ENCODE measurements at regions not wholly inside any gene's neighbourhood (a gene's known extent, or its start where the extent isn't known, plus 50 kb on each side); places are given as distances from the start of the nearest gene placed in this dataset.

DNA sequence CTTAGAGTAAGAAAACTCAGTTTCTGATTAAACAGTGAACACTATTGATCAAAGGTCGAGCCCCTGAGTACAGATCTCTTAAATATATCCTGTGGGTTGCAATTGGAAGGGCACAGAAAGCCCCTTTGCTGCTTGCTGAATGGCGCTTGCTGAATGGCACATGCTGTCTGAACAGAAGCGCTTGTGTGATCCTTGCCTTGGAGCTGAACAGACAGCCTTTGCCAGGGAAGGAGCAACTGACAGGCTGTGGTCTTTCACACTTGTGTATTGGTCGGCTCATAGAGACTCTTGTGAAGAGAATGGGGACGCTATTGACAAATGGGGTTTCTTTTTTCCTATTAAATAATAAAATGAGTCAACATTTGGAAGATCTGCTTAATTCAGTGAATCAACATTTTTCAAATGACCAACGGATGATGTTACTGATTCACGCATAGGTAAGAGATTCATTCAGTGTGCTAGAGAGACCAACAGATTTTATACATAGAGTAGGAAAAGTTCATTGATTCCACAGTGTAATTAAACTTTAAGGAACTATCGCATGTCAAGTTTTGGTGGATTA lies 99.4 kb upstream of the TNS3 start:
- ChIA-PET POLR2A (ENCODE audit: partially characterized antibody) (no interaction called here), CTCF (ENCODE audit: partially characterized antibody) (interaction anchor here (1.0 kb wide), 1 partner anchor 11 kb away, joined by 3 read pairs; no protein-coding TSS in a partner anchor)
- H3K79me2 ChIP-seq (ENCODE audit: control insufficient read depth in 1 of 2, insufficient read depth in 2 of 2, low read length in 2 of 2) = no peaks in the 10 kb centered on the region
- no peaks in the 10 kb centered on the region for H3K36me3 ChIP-seq (ENCODE audit: control insufficient read depth in 2 of 4, insufficient read depth in 4 of 4, low read length in 3 of 4)
- no peaks in the 10 kb centered on the region for H3K27me3 ChIP-seq (replicated peaks in 1 of 4; ENCODE audit: control insufficient read depth in 3 of 4, extremely low read depth in 1 of 4, insufficient read depth in 3 of 4, low read length in 3 of 4)
- H2BK120ac ChIP-seq (replicated peaks; ENCODE audit: low read depth, low read length) = no peak overlapping the region
- H2AK5ac ChIP-seq (ENCODE audit: low read depth, low read length) = no peak overlapping the region
- no peak overlapping the region for H2AFZ ChIP-seq (ENCODE audit: low read length)
- DNase-seq (ENCODE audit: low read depth in 1 of 2, low spot score in 2 of 2) = no peak
- peak overlapping the region; percentile 68; the same call in 1 of the 2 replicates for H3K18ac ChIP-seq (ENCODE audit: extremely low read depth, low read length)
- H4K20me1 ChIP-seq (replicated peaks in 1 of 2; ENCODE audit: control insufficient read depth in 1 of 2, insufficient read depth in 2 of 2, low read length in 2 of 2) = no peaks in the 10 kb centered on the region
- H4K8ac ChIP-seq (ENCODE audit: extremely low read depth, insufficient read depth, low read length) = no peak overlapping the region
- no peak for FAIRE-seq
- H2BK20ac ChIP-seq (ENCODE audit: low read length) = peak overlapping the region; percentile 49; the same call in 1 of the 2 replicates
- H2BK12ac ChIP-seq (ENCODE audit: low read depth, low read length) = peak overlapping the region; percentile 97
- H3K14ac ChIP-seq (ENCODE audit: insufficient read length) = no peak overlapping the region
- whole genome bisulfite sequencing, 2 experiments (ENCODE audit: extremely low coverage in 1 of 2, insufficient coverage in 1 of 2, insufficient read length in 1 of 2, insufficient replicate concordance in 2 of 2, low coverage in 1 of 2, low lambda C conversion rate in 2 of 2, missing lambda C conversion rate in 1 of 2) = 76% methylated on average over 8 of the region's 8 CpGs; no CpG with 5 or more reads in 1 of the 2 experiments
- H4K91ac ChIP-seq (replicated peaks; ENCODE audit: insufficient read length, low read length) = peak overlapping the region; percentile 75
- H3K79me1 ChIP-seq (ENCODE audit: low read depth, low read length) = no peaks in the 10 kb centered on the region
- peak overlapping the region in 1 of 2 experiments; percentile 6; a peak in 2 of 4 replicates for H3K4me2 ChIP-seq (ENCODE audit: insufficient read depth in 1 of 2, low read depth in 2 of 2, low read length in 2 of 2)
- no peak overlapping the region for H3K4ac ChIP-seq (replicated peaks; ENCODE audit: insufficient read length, low read depth, low read length)
- H3K4me3 ChIP-seq (ENCODE audit: extremely low read depth in 1 of 4, insufficient read depth in 2 of 4, low read depth in 3 of 4, low read length in 4 of 4) = no peak overlapping the region; a peak in 1 of 8 replicates
- no peak overlapping the region for H2BK15ac ChIP-seq (ENCODE audit: low read length)
- no peak overlapping the region for H4K5ac ChIP-seq (ENCODE audit: insufficient read length, low read depth, low read length)
- 0 out of 4 replicates have a peak, but pooled peaks cover 0 to 10% of the 10 kb centered on the region in 2 experiments for H3K9me3 ChIP-seq (ENCODE audit: insufficient read depth in 2 of 2, low read depth in 1 of 2, low read length in 1 of 2)
- peak overlapping the region; percentile 79 for H2BK5ac ChIP-seq (ENCODE audit: low read depth, low read length)
- H3K23me2 ChIP-seq (ENCODE audit: low read depth, low read length) = no peaks in the 10 kb centered on the region
- TF ChIP-seq RXRA (IDR thresholded peaks at IDR 0.05; ENCODE audit: insufficient read depth, low read depth, low read length) (no peak), SUZ12 (IDR thresholded peaks at IDR 0.05; ENCODE audit: low read length) (no peak), POLR2A (IDR thresholded peaks at IDR 0.05; ENCODE audit: control extremely low read depth in 1 of 2, low read depth in 2 of 2, low read length in 2 of 2) (no peak), EGR1 (IDR thresholded peaks at IDR 0.05; ENCODE audit: borderline replicate concordance, low read depth, low read length) (no peak), BCL11A (IDR thresholded peaks at IDR 0.05; ENCODE audit: low read depth in 2 of 2, low read length in 2 of 2) (no peak), TBP (IDR thresholded peaks at IDR 0.05; ENCODE audit: low read depth, low read length) (no peak), KDM1A (IDR thresholded peaks at IDR 0.05; ENCODE audit: borderline replicate concordance, low read length) (no peak), SIN3A (conservative IDR thresholded peaks at IDR 0.05 in 1 of 2, IDR thresholded peaks at IDR 0.05 in 1 of 2; ENCODE audit: low read depth in 1 of 2, low read length in 2 of 2) (no peak), HDAC2 (IDR thresholded peaks at IDR 0.05; ENCODE audit: borderline replicate concordance in 1 of 2, low read depth in 2 of 2, low read length in 2 of 2) (no peak), PHF8 (conservative IDR thresholded peaks at IDR 0.05; ENCODE audit: low read depth, low read length) (no peak)
- TF ChIP-seq, protein P1, sequence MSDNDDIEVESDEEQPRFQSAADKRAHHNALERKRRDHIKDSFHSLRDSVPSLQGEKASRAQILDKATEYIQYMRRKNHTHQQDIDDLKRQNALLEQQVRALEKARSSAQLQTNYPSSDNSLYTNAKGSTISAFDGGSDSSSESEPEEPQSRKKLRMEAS (IDR thresholded peaks at IDR 0.05) = 0 out of 2 replicates have a peak, but pooled peaks have one; percentile 51
- TF ChIP-seq, protein P2, sequence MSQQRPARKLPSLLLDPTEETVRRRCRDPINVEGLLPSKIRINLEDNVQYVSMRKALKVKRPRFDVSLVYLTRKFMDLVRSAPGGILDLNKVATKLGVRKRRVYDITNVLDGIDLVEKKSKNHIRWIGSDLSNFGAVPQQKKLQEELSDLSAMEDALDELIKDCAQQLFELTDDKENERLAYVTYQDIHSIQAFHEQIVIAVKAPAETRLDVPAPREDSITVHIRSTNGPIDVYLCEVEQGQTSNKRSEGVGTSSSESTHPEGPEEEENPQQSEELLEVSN (IDR thresholded peaks at IDR 0.05) = 0 out of 2 replicates have a peak, but pooled peaks have one; percentile 16
- H3K27ac ChIP-seq (ENCODE audit: low read depth, low read length) = no peak overlapping the region
- no peak overlapping the region for H3K23ac ChIP-seq (ENCODE audit: insufficient read length)
- H3K56ac ChIP-seq (replicated peaks; ENCODE audit: insufficient read length, low read depth, low read length) = no peak overlapping the region
- no peak overlapping the region for H3K9ac ChIP-seq (replicated peaks in 1 of 4; ENCODE audit: extremely low read depth in 1 of 4, low read depth in 3 of 4, low read length in 3 of 4)
- peaks cover 2 to 14% (median 8%) of the 10 kb centered on the region in 4 experiments; a peak in 6 of 7 replicates for H3K4me1 ChIP-seq (replicated peaks in 1 of 4; ENCODE audit: control insufficient read depth in 3 of 4, insufficient read depth in 4 of 4, low read length in 3 of 4)
